Glutamatergic neuron (in vitro differentiated cells): ENCODE measurements at regions not wholly inside any gene's neighbourhood (a gene's known extent, or its start where the extent isn't known, plus 50 kb on each side); places are given as distances from the start of the nearest gene placed in this dataset.

Source experiments
- DNase-seq: peaks from one replicate; pipeline ENCODE4 v3.0.0; 2022
- H3K27ac Mint-ChIP-seq: one replicate; pipeline ENCODE4 v1.8.0; 2020; ENCODE audit warnings: mild to moderate bottlenecking, mixed read lengths, inconsistent platforms; ENCODE audit not compliant: unreplicated experiment
- H3K27me3 Mint-ChIP-seq: one replicate; pipeline ENCODE4 v1.8.0; 2020; ENCODE audit warnings: mild to moderate bottlenecking, moderate library complexity, mixed read lengths, inconsistent platforms; ENCODE audit not compliant: unreplicated experiment
- H3K36me3 Mint-ChIP-seq: one replicate; pipeline ENCODE4 v1.8.0; 2020; ENCODE audit warnings: mild to moderate bottlenecking, mixed read lengths, inconsistent platforms; ENCODE audit not compliant: unreplicated experiment
- H3K4me1 Mint-ChIP-seq: one replicate; pipeline ENCODE4 v1.8.0; 2020; ENCODE audit warnings: mild to moderate bottlenecking, low read depth, mixed read lengths, inconsistent platforms; ENCODE audit not compliant: unreplicated experiment
- H3K4me3 Mint-ChIP-seq: one replicate; pipeline ENCODE4 v1.8.0; 2020; ENCODE audit warnings: mild to moderate bottlenecking, mixed read lengths, inconsistent platforms; ENCODE audit not compliant: unreplicated experiment
- H3K9me3 Mint-ChIP-seq: one replicate; pipeline ENCODE4 v1.8.0; 2020; ENCODE audit warnings: mild to moderate bottlenecking, moderate library complexity, mixed read lengths, inconsistent platforms; ENCODE audit not compliant: unreplicated experiment
- TF ChIP-seq, protein P1 (sequence below): fragments of 200-600 bp; sonication (generic); IDR thresholded peaks from one replicate; pipeline ENCODE4 v1.5.0; 2021; ENCODE audit not compliant: partially characterized antibody, unreplicated experiment

DNA sequence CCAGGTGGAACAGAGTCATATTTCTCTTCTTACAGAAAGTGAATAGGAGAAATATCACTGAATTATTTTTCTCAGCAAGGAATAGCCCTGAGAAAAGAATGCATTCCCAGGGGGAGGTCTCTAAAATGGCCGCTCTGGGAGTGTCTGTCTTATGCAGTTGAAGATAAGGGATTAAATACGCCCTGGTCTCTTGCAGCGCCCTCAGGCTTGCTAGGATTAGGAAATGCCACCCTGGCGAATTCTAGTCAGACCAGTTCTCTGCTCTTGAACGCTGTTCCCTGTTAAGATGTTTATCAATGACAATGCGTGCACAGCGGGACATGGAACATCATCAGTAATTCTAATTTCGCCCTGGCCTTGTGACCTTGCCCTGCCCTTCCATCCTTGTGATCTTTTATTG is 949.0 kb upstream of the SEMA6D start:
- Mint-ChIP-seq H3K27ac (no peak overlapping the region), H3K4me1 (no peaks in the 10 kb centered on the region), H3K36me3 (peaks cover 20% of the 10 kb centered on the region), H3K4me3 (no peak overlapping the region), H3K27me3 (no peaks in the 10 kb centered on the region), H3K9me3 (no peaks in the 10 kb centered on the region)
- TF ChIP-seq, protein P1, sequence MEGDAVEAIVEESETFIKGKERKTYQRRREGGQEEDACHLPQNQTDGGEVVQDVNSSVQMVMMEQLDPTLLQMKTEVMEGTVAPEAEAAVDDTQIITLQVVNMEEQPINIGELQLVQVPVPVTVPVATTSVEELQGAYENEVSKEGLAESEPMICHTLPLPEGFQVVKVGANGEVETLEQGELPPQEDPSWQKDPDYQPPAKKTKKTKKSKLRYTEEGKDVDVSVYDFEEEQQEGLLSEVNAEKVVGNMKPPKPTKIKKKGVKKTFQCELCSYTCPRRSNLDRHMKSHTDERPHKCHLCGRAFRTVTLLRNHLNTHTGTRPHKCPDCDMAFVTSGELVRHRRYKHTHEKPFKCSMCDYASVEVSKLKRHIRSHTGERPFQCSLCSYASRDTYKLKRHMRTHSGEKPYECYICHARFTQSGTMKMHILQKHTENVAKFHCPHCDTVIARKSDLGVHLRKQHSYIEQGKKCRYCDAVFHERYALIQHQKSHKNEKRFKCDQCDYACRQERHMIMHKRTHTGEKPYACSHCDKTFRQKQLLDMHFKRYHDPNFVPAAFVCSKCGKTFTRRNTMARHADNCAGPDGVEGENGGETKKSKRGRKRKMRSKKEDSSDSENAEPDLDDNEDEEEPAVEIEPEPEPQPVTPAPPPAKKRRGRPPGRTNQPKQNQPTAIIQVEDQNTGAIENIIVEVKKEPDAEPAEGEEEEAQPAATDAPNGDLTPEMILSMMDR: no peak
- DNase-seq: no peak

DNA sequence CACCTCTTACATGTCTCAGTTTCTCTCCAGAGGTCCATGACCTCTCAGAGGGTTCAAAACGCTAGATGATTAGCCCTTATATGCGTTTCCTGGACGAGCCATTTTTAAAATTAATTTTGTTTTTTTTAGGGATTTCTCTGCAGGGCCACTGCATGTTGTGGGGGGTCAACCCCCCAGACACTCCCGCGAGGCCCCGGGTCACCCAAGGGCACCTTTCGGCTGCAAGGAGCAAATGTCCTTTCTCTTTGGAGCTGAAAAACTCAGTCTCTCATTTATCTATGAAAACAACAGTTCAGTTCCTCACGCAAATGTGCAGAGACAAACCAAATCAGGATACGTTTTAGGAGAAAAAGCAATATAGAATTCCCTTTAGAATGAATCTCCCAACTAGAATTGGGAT is 944.3 kb upstream of the SEMA6D start:
- H3K4me1 Mint-ChIP-seq: peaks cover 3% of the 10 kb centered on the region
- H3K27me3 Mint-ChIP-seq: no peaks in the 10 kb centered on the region
- TF ChIP-seq, protein P1: no peak
- no peak overlapping the region for H3K4me3 Mint-ChIP-seq
- no peak for DNase-seq
- no peaks in the 10 kb centered on the region for H3K9me3 Mint-ChIP-seq
- peaks cover 12% of the 10 kb centered on the region for H3K36me3 Mint-ChIP-seq
- no peak overlapping the region for H3K27ac Mint-ChIP-seq

DNA sequence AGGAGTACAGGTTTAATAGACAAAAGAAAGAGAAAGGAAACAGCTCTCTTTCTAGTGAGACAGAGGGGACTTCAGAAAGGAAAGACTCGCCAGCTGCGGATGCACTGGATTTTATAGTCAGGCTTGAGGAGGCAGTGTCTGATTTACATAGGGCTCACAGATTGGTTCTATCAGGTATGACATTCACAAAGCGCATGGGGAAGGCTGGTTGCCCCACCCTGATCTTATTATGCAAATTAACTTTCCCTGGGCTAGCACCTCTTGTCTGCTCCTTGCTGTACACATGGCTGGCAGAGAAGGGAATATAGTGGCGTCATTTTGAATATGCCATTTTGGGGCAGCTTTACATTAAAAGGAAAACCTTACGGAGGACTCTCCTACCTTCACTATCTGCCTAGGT is 938.4 kb upstream of the SEMA6D start:
- no peak for DNase-seq
- Mint-ChIP-seq H3K4me1 (peaks cover 12% of the 10 kb centered on the region), H3K27me3 (no peaks in the 10 kb centered on the region), H3K27ac (no peak overlapping the region), H3K9me3 (no peaks in the 10 kb centered on the region), H3K36me3 (no peaks in the 10 kb centered on the region), H3K4me3 (no peak overlapping the region)
- TF ChIP-seq, protein P1: no peak

- peak; percentile 28 for DNase-seq
- TF ChIP-seq, protein P1: no peak
- no peaks in the 10 kb centered on the region for H3K9me3 Mint-ChIP-seq
- H3K4me1 Mint-ChIP-seq: peaks cover 24% of the 10 kb centered on the region
- H3K4me3 Mint-ChIP-seq: no peak overlapping the region
- H3K27me3 Mint-ChIP-seq: no peaks in the 10 kb centered on the region
- H3K36me3 Mint-ChIP-seq: no peaks in the 10 kb centered on the region
- peak overlapping the region; percentile 77 for H3K27ac Mint-ChIP-seq
Measured at GRCh38 chr15:46786590-46787285, 930.6 kb upstream of the SEMA6D start.

- no peaks in the 10 kb centered on the region for H3K27me3 Mint-ChIP-seq
- H3K4me1 Mint-ChIP-seq: no peaks in the 10 kb centered on the region
- no peaks in the 10 kb centered on the region for H3K36me3 Mint-ChIP-seq
- no peak overlapping the region for H3K27ac Mint-ChIP-seq
- TF ChIP-seq, protein P1: no peak
- no peaks in the 10 kb centered on the region for H3K9me3 Mint-ChIP-seq
- DNase-seq: no peak
- H3K4me3 Mint-ChIP-seq: no peak overlapping the region
Measured at GRCh38 chr15:46795685-46796084, 921.6 kb upstream of the SEMA6D start.
